Ascending aorta (tissue), 2 donors: ENCODE measurements at regions not wholly inside any gene's neighbourhood (a gene's known extent, or its start where the extent isn't known, plus 50 kb on each side); places are given as distances from the start of the nearest gene placed in this dataset.
"Not testable (repeated sequence)": the region's sequence is repeated elsewhere in the genome, so short reads cannot be mapped to it uniquely, and the experiment has no call there.

ENCODE experiments used
- DNase-seq, 2 donors: peaks; one replicate each; pipeline ENCODE4 v3.0.0-alpha.2; 2019; ENCODE audit warnings: low spot score in 2 of 2
- H3K27ac ChIP-seq, 2 donors: fragments of 200-600 bp; sonication (generic); one replicate each; pipeline ENCODE4 v1.5.1; 2016 to 2017; ENCODE audit warnings: mild to moderate bottlenecking in 1 of 2
- H3K27me3 ChIP-seq: fragments of 200-600 bp; sonication (generic); one replicate; pipeline ENCODE4 v1.5.1; 2017
- H3K36me3 ChIP-seq, 2 donors: fragments of 200-600 bp; sonication (generic); one replicate each; pipeline ENCODE4 v1.5.1; 2016
- H3K4me1 ChIP-seq, 2 donors: fragments of 200-600 bp; sonication (generic); one replicate each; pipeline ENCODE4 v1.5.1; 2016 to 2017; ENCODE audit warnings: mild to moderate bottlenecking in 1 of 2
- H3K4me3 ChIP-seq, 2 donors: fragments of 200-600 bp; sonication (generic); one replicate each; pipeline ENCODE4 v1.5.1; 2016 to 2017; ENCODE audit warnings: mild to moderate bottlenecking in 1 of 2
- H3K9me3 ChIP-seq, 2 donors: fragments of 200-600 bp; sonication (generic); one replicate each; pipeline ENCODE4 v1.5.1; 2016
- CTCF ChIP-seq, 3 experiments: fragments of 200-600 bp in 2 of 3; fragments of 450-650 bp in 1 of 3; sonication (generic) in 2 of 3; IDR thresholded peaks; one replicate each; pipeline ENCODE4 v1.5.1; 2016 to 2019; ENCODE audit warnings: antibody characterized with exemption in 3 of 3, mild to moderate bottlenecking in 1 of 3, moderate library complexity in 1 of 3
- intact Hi-C: fragments of 100-400 bp; cut with DNase I; formaldehyde crosslinking; loops from one replicate; pipeline ENCODE4 v1.15.1; 2023

- intact Hi-C loops, result no loop called here
- H3K36me3 ChIP-seq, result no peaks in the 10 kb centered on the region
- DNase-seq, result no peak
- H3K4me1 ChIP-seq, result no peaks in the 10 kb centered on the region
- no peak for TF ChIP-seq CTCF (IDR thresholded peaks at IDR 0.05)
- no peak overlapping the region for H3K27ac ChIP-seq
- H3K4me3 ChIP-seq, result no peak overlapping the region
- no peaks in the 10 kb centered on the region for H3K27me3 ChIP-seq
- no peaks in the 10 kb centered on the region for H3K9me3 ChIP-seq
Measured at GRCh38 chr7:115793958-115794702, 236.4 kb downstream of the TFEC start.

GRCh38 chr7:115789901-115790300 lies 240.7 kb downstream of the TFEC start:
- H3K4me3 ChIP-seq, result no peak overlapping the region
- TF ChIP-seq CTCF (IDR thresholded peaks at IDR 0.05), result no peak
- H3K36me3 ChIP-seq, result no peaks in the 10 kb centered on the region
- intact Hi-C loops, result no loop called here
- no peak for DNase-seq
- H3K4me1 ChIP-seq, result no peaks in the 10 kb centered on the region
- H3K9me3 ChIP-seq, result no peaks in the 10 kb centered on the region
- H3K27me3 ChIP-seq, result no peaks in the 10 kb centered on the region
- H3K27ac ChIP-seq, result no peak overlapping the region

GRCh38 chr7:115789473-115789872 lies 241.1 kb downstream of the TFEC start:
- H3K9me3 ChIP-seq, H3K27me3 ChIP-seq, H3K4me3 ChIP-seq, H3K36me3 ChIP-seq, H3K27ac ChIP-seq, H3K4me1 ChIP-seq, DNase-seq, intact Hi-C loops: not testable (repeated sequence)

- H3K4me1 ChIP-seq, result peaks cover 0 to 4% of the 10 kb centered on the region in 2 donors
- no peaks in the 10 kb centered on the region for H3K27me3 ChIP-seq
- H3K9me3 ChIP-seq, result no peaks in the 10 kb centered on the region
- no peak for TF ChIP-seq CTCF (IDR thresholded peaks at IDR 0.05)
- no peak for DNase-seq
- H3K4me3 ChIP-seq, result no peak overlapping the region
- H3K27ac ChIP-seq, result no peak overlapping the region
- no peaks in the 10 kb centered on the region for H3K36me3 ChIP-seq
- intact Hi-C loops, result no loop called here
Measured at GRCh38 chr7:115782696-115783490, 247.7 kb downstream of the TFEC start.

GRCh38 chr7:115779561-115779960 lies 251.0 kb downstream of the TFEC start:
- DNase-seq, result no peak
- no peaks in the 10 kb centered on the region for H3K27me3 ChIP-seq
- TF ChIP-seq CTCF (IDR thresholded peaks at IDR 0.05), result no peak

GRCh38 chr7:115775981-115776380 lies 254.6 kb downstream of the TFEC start:
- DNase-seq, result no peak
- no peak for TF ChIP-seq CTCF (IDR thresholded peaks at IDR 0.05)
- Histone ChIP-seq H3K27me3 (no peaks in the 10 kb centered on the region), H3K9me3 (no peaks in the 10 kb centered on the region), H3K27ac (no peak overlapping the region), H3K4me3 (no peak overlapping the region), H3K36me3 (no peaks in the 10 kb centered on the region), H3K4me1 (no peaks in the 10 kb centered on the region)
- intact Hi-C loops, result no loop called here

More at GRCh38 chr7:115779561-115779960, 251.0 kb downstream of the TFEC start:
- no peaks in the 10 kb centered on the region for H3K9me3 ChIP-seq
- H3K27ac ChIP-seq, result no peak overlapping the region
- intact Hi-C loops, result no loop called here
- no peaks in the 10 kb centered on the region for H3K36me3 ChIP-seq
- H3K4me3 ChIP-seq, result no peak overlapping the region
- H3K4me1 ChIP-seq, result peaks cover 0 to 4% of the 10 kb centered on the region in 2 donors
